IPS DF 4.7 (cell line): ENCODE measurements at regions not wholly inside any gene's neighbourhood (a gene's known extent, or its start where the extent isn't known, plus 50 kb on each side); places are given as distances from the start of the nearest gene placed in this dataset.
A peak's percentile ranks its signal among the peaks of the same experiment; 100 is the strongest.
"Not testable (repeated sequence)": the region's sequence is repeated elsewhere in the genome, so short reads cannot be mapped to it uniquely, and the experiment has no call there.

Source experiments
- DNase-seq: peaks from one replicate; pipeline ENCODE4 v3.0.0-alpha.2; 2013; ENCODE audit warnings: low spot score; ENCODE audit errors: extremely low read depth

- DNase-seq, result no peak
Measured at GRCh38 chr9:12391839-12392509, 301.2 kb upstream of the TYRP1 start.

- no peak for DNase-seq
Measured at GRCh38 chr9:12394105-12394504, 299.1 kb upstream of the TYRP1 start.

- DNase-seq, result no peak
Measured at GRCh38 chr9:12403721-12404120, 289.5 kb upstream of the TYRP1 start.

GRCh38 chr9:12413986-12414385 is 279.2 kb upstream of the TYRP1 start:
- no peak for DNase-seq

- no peak for DNase-seq
Measured at GRCh38 chr9:12414514-12414913, 278.7 kb upstream of the TYRP1 start.

- DNase-seq, result no peak
Measured at GRCh38 chr9:12415361-12415760, 277.8 kb upstream of the TYRP1 start.

- DNase-seq, result no peak
Measured at GRCh38 chr9:12416716-12417115, 276.5 kb upstream of the TYRP1 start.

GRCh38 chr9:12424243-12424642 is 268.9 kb upstream of the TYRP1 start:
- no peak for DNase-seq

GRCh38 chr9:12425878-12426864 is 267.0 kb upstream of the TYRP1 start:
- no peak for DNase-seq

GRCh38 chr9:12439267-12439666 is 253.9 kb upstream of the TYRP1 start:
- no peak for DNase-seq

- DNase-seq, result not testable (repeated sequence)
Measured at GRCh38 chr9:12441080-12441479, 252.1 kb upstream of the TYRP1 start.

- no peak for DNase-seq
Measured at GRCh38 chr9:12441506-12441905, 251.7 kb upstream of the TYRP1 start.

- DNase-seq, result no peak
Measured at GRCh38 chr9:12448246-12448645, 244.9 kb upstream of the TYRP1 start.

- no peak for DNase-seq
Measured at GRCh38 chr9:12457237-12457636, 235.9 kb upstream of the TYRP1 start.

- DNase-seq, result no peak
Measured at GRCh38 chr9:12461763-12462460, 231.3 kb upstream of the TYRP1 start.

- DNase-seq, result no peak
Measured at GRCh38 chr9:12462861-12463260, 230.3 kb upstream of the TYRP1 start.

GRCh38 chr9:12463641-12464040 is 229.5 kb upstream of the TYRP1 start:
- DNase-seq, result no peak

GRCh38 chr9:12464400-12464799 is 228.8 kb upstream of the TYRP1 start:
- no peak for DNase-seq

GRCh38 chr9:12464910-12465512 is 228.2 kb upstream of the TYRP1 start:
- peak; percentile 30 for DNase-seq

- DNase-seq, result no peak
Measured at GRCh38 chr9:12469084-12469483, 224.1 kb upstream of the TYRP1 start.

GRCh38 chr9:12494411-12494810 is 198.8 kb upstream of the TYRP1 start:
- no peak for DNase-seq

- no peak for DNase-seq
Measured at GRCh38 chr9:12497790-12498189, 195.4 kb upstream of the TYRP1 start.
